BLaER1 treated with 17β-estradiol and CSF1 and Interleukin-3, amounts not matched to agents 10 nM and 100 nM (cell line): ENCODE measurements at regions not wholly inside any gene's neighbourhood (a gene's known extent, or its start where the extent isn't known, plus 50 kb on each side); places are given as distances from the start of the nearest gene placed in this dataset.
"Not testable (repeated sequence)": the region's sequence is repeated elsewhere in the genome, so short reads cannot be mapped to it uniquely, and the experiment has no call there.

Source experiments
- H3K27ac ChIP-seq, 11 experiments: shearing (Covaris generic); formaldehyde crosslinking; 2 replicates each; pipeline ENCODE4 v1.8.1; 2022
- H3K27me3 ChIP-seq, 11 experiments: shearing (Covaris generic); formaldehyde crosslinking; 2 replicates each; pipeline ENCODE4 v1.8.1; 2022
- H3K36me3 ChIP-seq, 11 experiments: shearing (Covaris generic); formaldehyde crosslinking; 2 replicates each; pipeline ENCODE4 v1.8.1; 2022
- H3K4me1 ChIP-seq, 10 experiments: shearing (Covaris generic); formaldehyde crosslinking; 2 replicates each; pipeline ENCODE4 v1.8.1; 2022
- H3K4me2 ChIP-seq, 11 experiments: shearing (Covaris generic); formaldehyde crosslinking; 2 replicates each; pipeline ENCODE4 v1.8.1; 2022
- H3K4me3 ChIP-seq, 10 experiments: shearing (Covaris generic); formaldehyde crosslinking; 2 replicates each; pipeline ENCODE4 v1.8.1; 2022
- H3K9ac ChIP-seq, 11 experiments: shearing (Covaris generic); formaldehyde crosslinking; 2 replicates each; pipeline ENCODE4 v1.8.1; 2022
- H3K9me3 ChIP-seq, 11 experiments: shearing (Covaris generic); formaldehyde crosslinking; replicated peaks in 1 of 11; 2 replicates each; pipeline ENCODE4 v1.8.1; 2022
- H4K20me1 ChIP-seq, 11 experiments: shearing (Covaris generic); formaldehyde crosslinking; 2 replicates each; pipeline ENCODE4 v1.8.1; 2022

DNA sequence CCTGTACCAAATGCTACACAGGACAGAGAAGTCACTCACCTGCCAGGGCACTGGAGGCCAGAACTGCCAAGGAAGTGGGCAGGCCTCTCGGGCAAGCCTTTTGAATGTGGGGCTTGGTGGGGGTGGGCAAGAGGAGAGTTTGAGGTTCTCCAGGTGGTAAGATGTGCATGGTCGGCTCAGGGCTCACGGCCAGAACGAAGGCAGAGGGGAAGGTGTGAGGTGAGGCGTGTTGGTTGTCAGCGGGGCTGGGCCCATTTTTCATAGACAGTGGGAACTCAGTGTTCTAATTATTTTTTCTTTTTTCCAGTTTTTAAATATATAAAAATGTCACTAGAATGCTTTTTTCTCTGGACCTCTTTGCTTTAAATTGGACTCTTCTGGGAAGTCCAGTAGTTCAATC is 145.8 kb downstream of the BCL2L11 start:
- not testable (repeated sequence) for H4K20me1 ChIP-seq, H3K4me1 ChIP-seq, H3K4me3 ChIP-seq, H3K9ac ChIP-seq, H3K9me3 ChIP-seq, H3K27me3 ChIP-seq, H3K36me3 ChIP-seq, H3K4me2 ChIP-seq, H3K27ac ChIP-seq

- H3K27ac ChIP-seq, H3K9me3 ChIP-seq, H3K4me3 ChIP-seq, H4K20me1 ChIP-seq, H3K27me3 ChIP-seq, H3K36me3 ChIP-seq, H3K4me2 ChIP-seq, H3K4me1 ChIP-seq, H3K9ac ChIP-seq: not testable (repeated sequence)
Measured at GRCh38 chr2:111267038-111267437, 146.3 kb downstream of the BCL2L11 start.

DNA sequence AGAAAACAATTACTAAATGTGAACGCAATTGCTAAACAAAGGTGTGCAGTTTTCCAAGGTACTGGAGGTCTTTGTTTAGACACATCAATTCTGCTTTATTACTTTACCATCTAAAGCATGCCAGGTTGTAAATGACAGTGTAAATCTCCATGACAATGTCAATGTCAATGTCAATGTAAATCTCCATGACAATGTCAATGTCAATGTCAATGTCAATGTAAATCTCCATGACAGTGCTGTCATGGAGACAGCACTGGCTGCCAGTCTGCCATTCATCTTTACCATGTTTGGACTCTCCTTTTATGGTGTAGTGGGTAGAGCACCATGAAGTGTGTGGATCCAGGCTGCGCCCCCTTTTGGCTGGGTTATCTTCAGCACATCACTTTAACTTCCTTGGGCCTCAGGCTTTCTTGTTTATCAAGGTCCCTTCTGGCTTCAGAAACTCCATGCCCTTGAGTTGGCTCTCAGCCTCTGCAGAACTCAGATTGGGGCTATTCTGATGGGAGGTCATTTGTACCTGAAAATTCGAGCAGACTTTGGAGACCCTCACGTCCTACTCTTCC is 149.1 kb downstream of the BCL2L11 start:
- not testable (repeated sequence) for H3K9me3 ChIP-seq, H3K9ac ChIP-seq, H3K27me3 ChIP-seq, H3K4me1 ChIP-seq, H3K36me3 ChIP-seq, H3K4me3 ChIP-seq, H3K27ac ChIP-seq, H3K4me2 ChIP-seq, H4K20me1 ChIP-seq

GRCh38 chr2:111270569-111270968 is 149.9 kb downstream of the BCL2L11 start:
- not testable (repeated sequence) for H3K9ac ChIP-seq

DNA sequence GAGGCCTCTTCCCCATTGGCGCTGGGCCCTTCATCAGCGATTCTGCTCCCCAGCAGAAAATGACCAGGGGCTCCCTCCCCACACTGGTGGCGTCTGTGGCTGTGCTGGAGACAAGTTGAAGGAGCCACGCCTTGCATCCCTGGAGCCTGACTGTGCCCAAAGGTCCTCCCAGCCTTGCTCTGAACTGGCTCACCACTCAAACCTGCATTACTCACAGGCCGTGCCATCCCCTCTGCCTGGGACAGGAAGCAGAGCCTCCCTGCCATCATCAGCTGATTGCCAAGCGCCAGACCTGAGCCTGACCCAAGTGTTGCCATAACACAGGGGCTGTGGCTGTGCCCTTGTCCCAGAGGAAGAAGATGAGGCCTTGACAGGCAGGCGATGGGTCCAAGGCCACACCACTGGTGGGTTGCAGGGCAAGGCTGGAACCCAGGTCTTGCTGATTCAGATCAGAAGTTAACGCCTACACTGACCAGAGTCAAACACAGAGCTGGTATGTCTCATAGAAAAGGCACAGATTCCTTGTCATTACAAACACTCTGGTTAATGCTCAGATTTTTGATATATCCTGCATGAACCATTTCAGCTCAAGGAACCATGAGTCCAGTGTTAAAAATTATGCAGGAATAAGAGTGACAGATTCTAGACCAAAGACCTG is 151.1 kb downstream of the BCL2L11 start:
- not testable (repeated sequence) for H3K4me2 ChIP-seq, H3K4me3 ChIP-seq, H3K36me3 ChIP-seq, H3K27ac ChIP-seq, H3K9ac ChIP-seq, H3K4me1 ChIP-seq, H3K9me3 ChIP-seq, H4K20me1 ChIP-seq, H3K27me3 ChIP-seq

More at GRCh38 chr2:111270569-111270968, 149.9 kb downstream of the BCL2L11 start:
- H3K9me3 ChIP-seq, H3K4me2 ChIP-seq, H3K4me1 ChIP-seq, H3K27ac ChIP-seq, H4K20me1 ChIP-seq, H3K4me3 ChIP-seq, H3K27me3 ChIP-seq, H3K36me3 ChIP-seq: not testable (repeated sequence)

GRCh38 chr2:111273007-111273406 is 152.3 kb downstream of the BCL2L11 start:
- H3K27me3 ChIP-seq, H3K36me3 ChIP-seq, H3K9me3 ChIP-seq, H3K4me2 ChIP-seq, H4K20me1 ChIP-seq, H3K27ac ChIP-seq, H3K4me3 ChIP-seq, H3K9ac ChIP-seq, H3K4me1 ChIP-seq: not testable (repeated sequence)

- H4K20me1 ChIP-seq, H3K4me3 ChIP-seq, H3K27me3 ChIP-seq, H3K36me3 ChIP-seq, H3K4me2 ChIP-seq, H3K4me1 ChIP-seq, H3K9ac ChIP-seq, H3K27ac ChIP-seq, H3K9me3 ChIP-seq: not testable (repeated sequence)
Measured at GRCh38 chr2:111275047-111275853, 154.5 kb downstream of the BCL2L11 start.

- not testable (repeated sequence) for H3K4me1 ChIP-seq, H3K9me3 ChIP-seq, H3K4me3 ChIP-seq, H3K36me3 ChIP-seq, H3K9ac ChIP-seq, H4K20me1 ChIP-seq, H3K4me2 ChIP-seq, H3K27me3 ChIP-seq, H3K27ac ChIP-seq
Measured at GRCh38 chr2:111275854-111276171, 155.1 kb downstream of the BCL2L11 start.

DNA sequence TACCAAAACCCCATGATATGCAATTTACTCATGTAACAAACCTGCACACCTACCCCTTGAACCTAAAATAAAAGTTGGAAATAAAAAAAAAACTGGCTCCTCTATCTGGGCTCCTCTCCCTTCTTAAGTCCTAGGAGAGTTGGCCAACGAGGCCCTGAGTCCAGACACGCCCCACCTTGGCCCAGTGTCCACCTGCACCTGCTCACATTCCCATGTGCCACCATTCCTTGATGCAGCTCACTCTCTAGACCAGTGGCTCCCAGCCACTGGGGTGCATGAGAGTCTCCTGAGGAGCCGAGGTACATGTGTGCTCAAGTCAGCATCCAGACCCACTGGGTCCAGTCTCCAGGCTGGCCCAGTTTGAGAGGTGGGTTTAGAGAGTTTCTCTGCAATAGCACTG is 157.4 kb downstream of the BCL2L11 start:
- not testable (repeated sequence) for H3K27ac ChIP-seq, H4K20me1 ChIP-seq, H3K9ac ChIP-seq, H3K36me3 ChIP-seq, H3K9me3 ChIP-seq, H3K4me3 ChIP-seq, H3K4me2 ChIP-seq, H3K4me1 ChIP-seq, H3K27me3 ChIP-seq

GRCh38 chr2:111280709-111281286 is 160.1 kb downstream of the BCL2L11 start:
- H3K9me3 ChIP-seq, H3K4me1 ChIP-seq, H3K9ac ChIP-seq, H3K4me3 ChIP-seq, H3K27me3 ChIP-seq, H3K4me2 ChIP-seq, H4K20me1 ChIP-seq, H3K27ac ChIP-seq, H3K36me3 ChIP-seq: not testable (repeated sequence)

- not testable (repeated sequence) for H3K9ac ChIP-seq, H3K36me3 ChIP-seq, H4K20me1 ChIP-seq, H3K27me3 ChIP-seq, H3K4me1 ChIP-seq, H3K27ac ChIP-seq, H3K9me3 ChIP-seq, H3K4me2 ChIP-seq, H3K4me3 ChIP-seq
Measured at GRCh38 chr2:111282162-111282561, 161.4 kb downstream of the BCL2L11 start.

- H3K9me3 ChIP-seq, H3K4me1 ChIP-seq, H3K27ac ChIP-seq, H3K9ac ChIP-seq, H3K4me3 ChIP-seq, H3K27me3 ChIP-seq, H3K36me3 ChIP-seq, H4K20me1 ChIP-seq, H3K4me2 ChIP-seq: not testable (repeated sequence)
Measured at GRCh38 chr2:111287646-111288568, 167.2 kb downstream of the BCL2L11 start.

DNA sequence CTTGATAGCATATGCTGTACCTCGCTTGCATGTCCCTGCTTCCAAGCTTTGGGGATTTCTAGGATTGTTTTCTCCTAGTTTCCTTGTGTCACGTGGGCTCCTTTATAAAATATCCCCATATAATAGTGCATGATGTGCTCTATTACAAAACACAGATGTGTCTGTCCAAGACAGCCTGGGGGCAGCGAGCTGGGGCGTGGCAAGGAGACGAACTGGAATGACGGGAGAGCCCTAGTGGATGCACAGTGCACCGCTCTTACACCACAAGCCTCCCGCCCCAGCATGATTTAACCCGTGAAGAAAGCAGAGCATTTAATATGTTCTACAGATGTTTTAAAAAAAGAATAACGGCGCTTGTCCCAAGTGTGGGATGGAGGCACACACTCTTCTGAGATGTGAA is 169.7 kb downstream of the BCL2L11 start:
- H3K27me3 ChIP-seq, H3K9me3 ChIP-seq, H3K36me3 ChIP-seq, H3K4me2 ChIP-seq, H3K27ac ChIP-seq, H3K4me1 ChIP-seq, H3K9ac ChIP-seq, H4K20me1 ChIP-seq, H3K4me3 ChIP-seq: not testable (repeated sequence)
